H1 (cell line): ENCODE measurements at regions not wholly inside any gene's neighbourhood (a gene's known extent, or its start where the extent isn't known, plus 50 kb on each side); places are given as distances from the start of the nearest gene placed in this dataset.

Experiments used
- CTCF ChIA-PET: fragments of 300-600 bp; sonication (Branson Sonifier 250); formaldehyde crosslinking; loops from one replicate; lab custom pipeline; 2021; ENCODE audit not compliant: partially characterized antibody; lab: Charles Lee
- POLR2A ChIA-PET: fragments of 300-600 bp; sonication (Branson Sonifier 250); formaldehyde crosslinking; loops from one replicate; lab custom pipeline; 2021; ENCODE audit warnings: inconsistent platforms; ENCODE audit not compliant: partially characterized antibody; lab: Charles Lee
- DNase-seq, 2 experiments: peaks; one replicate each; pipeline versions ENCODE4 v3.0.0 to v3.0.0-alpha.2; 2010 to 2022; ENCODE audit warnings: low spot score in 2 of 2, low read depth in 1 of 2, mixed read lengths in 1 of 2
- FAIRE-seq: peaks from 2 replicates; lab custom pipeline; 2011; peaks lifted over from hg19 to GRCh38; lab: Jason Lieb, UNC
- H2AFZ ChIP-seq: 2 replicates; pipeline ENCODE4 v1.8.1; 2012; ENCODE audit warnings: low read length, inconsistent platforms
- H2AK5ac ChIP-seq: 2 replicates; pipeline ENCODE4 v1.6.1; 2013; ENCODE audit warnings: low read depth, low read length
- H2BK120ac ChIP-seq: replicated peaks from 2 replicates; pipeline ENCODE3; 2013; ENCODE audit warnings: low read depth, low read length, inconsistent platforms
- H2BK12ac ChIP-seq: 2 replicates; pipeline ENCODE4 v1.6.1; 2013; ENCODE audit warnings: low read depth, low read length
- H2BK15ac ChIP-seq: 2 replicates; pipeline ENCODE4 v1.6.1; 2013; ENCODE audit warnings: low read length
- H2BK20ac ChIP-seq: 2 replicates; pipeline ENCODE4 v1.6.1; 2013; ENCODE audit warnings: low read length
- H2BK5ac ChIP-seq: 2 replicates; pipeline ENCODE4 v1.6.1; 2013; ENCODE audit warnings: low read depth, low read length
- H3K14ac ChIP-seq: 2 replicates; pipeline ENCODE4 v1.6.1; 2013; ENCODE audit warnings: inconsistent platforms; ENCODE audit not compliant: insufficient read length
- H3K18ac ChIP-seq: 2 replicates; pipeline ENCODE4 v1.6.1; 2013; ENCODE audit warnings: low read length; ENCODE audit errors: extremely low read depth
- H3K23ac ChIP-seq: 2 replicates; pipeline ENCODE4 v1.6.1; 2013; ENCODE audit warnings: inconsistent platforms; ENCODE audit not compliant: insufficient read length
- H3K23me2 ChIP-seq: 2 replicates; pipeline ENCODE4 v1.6.1; 2013; ENCODE audit warnings: low read depth, low read length
- H3K27ac ChIP-seq: 2 replicates; pipeline ENCODE4 v1.6.1; 2011; ENCODE audit warnings: low read depth, low read length, inconsistent platforms
- H3K27me3 ChIP-seq, 4 experiments: replicated peaks in 1 of 4; 1 replicate in 1 of 4; 2 replicates in 3 of 4; pipeline versions ENCODE4 v1.6.1 to v1.8.1; 2011 to 2013; ENCODE audit warnings: low read length in 3 of 4, mild to moderate bottlenecking in 3 of 4, inconsistent platforms in 2 of 4, mixed read lengths in 2 of 4, moderate library complexity in 1 of 4; ENCODE audit not compliant: control insufficient read depth in 3 of 4, insufficient read depth in 3 of 4; ENCODE audit errors: extremely low read depth in 1 of 4
- H3K36me3 ChIP-seq, 4 experiments: 2 replicates each; pipeline versions ENCODE4 v1.6.1 to v1.8.1; 2011 to 2013; ENCODE audit warnings: mild to moderate bottlenecking in 4 of 4, low read length in 3 of 4, moderate library complexity in 2 of 4, control low read depth in 1 of 4, inconsistent platforms in 1 of 4; ENCODE audit not compliant: insufficient read depth in 4 of 4, control insufficient read depth in 2 of 4
- H3K4ac ChIP-seq: replicated peaks from 2 replicates; pipeline ENCODE3; 2013; ENCODE audit warnings: low read length, low read depth, mixed read lengths, inconsistent platforms; ENCODE audit not compliant: insufficient read length
- H3K4me1 ChIP-seq, 4 experiments: replicated peaks in 1 of 4; 1 replicate in 1 of 4; 2 replicates in 3 of 4; pipeline versions ENCODE4 v1.6.1 to v1.8.1; 2011 to 2013; ENCODE audit warnings: low read length in 3 of 4, inconsistent platforms in 2 of 4, mixed read lengths in 1 of 4; ENCODE audit not compliant: insufficient read depth in 4 of 4, control insufficient read depth in 3 of 4
- H3K4me2 ChIP-seq, 2 experiments: 2 replicates each; pipeline versions ENCODE4 v1.6.1 to v1.8.1; 2011 to 2013; ENCODE audit warnings: low read depth in 2 of 2, low read length in 2 of 2, control low read depth in 1 of 2, inconsistent platforms in 1 of 2, mild to moderate bottlenecking in 1 of 2; ENCODE audit not compliant: insufficient read depth in 1 of 2
- H3K4me3 ChIP-seq, 4 experiments: fragments of 200-600, 300-600 bp in 1 of 4; sonication (generic), shearing (Covaris generic), sonication (Bioruptor Twin) in 1 of 4; 2 replicates each; pipeline versions ENCODE4 v1.5.1 to v1.8.1; 2011 to 2016; ENCODE audit warnings: low read length in 4 of 4, low read depth in 3 of 4, control low read depth in 2 of 4, inconsistent platforms in 2 of 4, mild to moderate bottlenecking in 2 of 4, mixed read lengths in 1 of 4, moderate library complexity in 1 of 4; ENCODE audit not compliant: insufficient read depth in 2 of 4; ENCODE audit errors: extremely low read depth in 1 of 4
- H3K56ac ChIP-seq: replicated peaks from 2 replicates; pipeline ENCODE3; 2013; ENCODE audit warnings: low read depth, mild to moderate bottlenecking, mixed read lengths, low read length, inconsistent platforms; ENCODE audit not compliant: insufficient read length
- H3K79me1 ChIP-seq: 2 replicates; pipeline ENCODE4 v1.6.1; 2013; ENCODE audit warnings: low read depth, low read length, control low read depth
- H3K79me2 ChIP-seq, 2 experiments: 2 replicates each; pipeline versions ENCODE4 v1.6.1 to v1.8.1; 2012 to 2013; ENCODE audit warnings: low read length in 2 of 2, mild to moderate bottlenecking in 2 of 2, inconsistent platforms in 1 of 2; ENCODE audit not compliant: insufficient read depth in 2 of 2, control insufficient read depth in 1 of 2
- H3K9ac ChIP-seq, 4 experiments: replicated peaks in 1 of 4; 1 replicate in 1 of 4; 2 replicates in 3 of 4; pipeline versions ENCODE4 v1.6.1 to v1.8.1; 2011 to 2013; ENCODE audit warnings: low read depth in 3 of 4, low read length in 3 of 4, control low read depth in 2 of 4, mild to moderate bottlenecking in 2 of 4, moderate library complexity in 2 of 4, inconsistent platforms in 1 of 4; ENCODE audit errors: extremely low read depth in 1 of 4
- H3K9me3 ChIP-seq, 2 experiments: 2 replicates each; pipeline versions ENCODE4 v1.6.1 to v1.8.1; 2012 to 2013; ENCODE audit warnings: mild to moderate bottlenecking in 2 of 2, moderate library complexity in 2 of 2, control low read depth in 1 of 2, inconsistent platforms in 1 of 2, low read depth in 1 of 2, low read length in 1 of 2, mixed read lengths in 1 of 2; ENCODE audit not compliant: insufficient read depth in 2 of 2
- H4K20me1 ChIP-seq, 2 experiments: replicated peaks in 1 of 2; 2 replicates each; pipeline versions ENCODE3 to v1.8.1; 2011 to 2013; ENCODE audit warnings: inconsistent platforms in 2 of 2, low read length in 2 of 2, mild to moderate bottlenecking in 1 of 2; ENCODE audit not compliant: insufficient read depth in 2 of 2, control insufficient read depth in 1 of 2
- H4K5ac ChIP-seq: 2 replicates; pipeline ENCODE4 v1.6.1; 2013; ENCODE audit warnings: low read length, low read depth, mixed read lengths, inconsistent platforms; ENCODE audit not compliant: insufficient read length
- H4K8ac ChIP-seq: 2 replicates; pipeline ENCODE4 v1.8.0; 2013; ENCODE audit warnings: mild to moderate bottlenecking, moderate library complexity, low read length, inconsistent platforms; ENCODE audit not compliant: insufficient read depth; ENCODE audit errors: extremely low read depth
- H4K91ac ChIP-seq: replicated peaks from 2 replicates; pipeline ENCODE3; 2013; ENCODE audit warnings: low read length, mixed read lengths, inconsistent platforms; ENCODE audit not compliant: insufficient read length
- CEBPB ChIP-seq: IDR thresholded peaks from 2 replicates; pipeline ENCODE4 v1.6.1; 2012; ENCODE audit warnings: low read depth, low read length
- HDAC2 ChIP-seq, 2 experiments: fragments of 300-600 bp in 1 of 2; sonication (generic) in 1 of 2; IDR thresholded peaks; 2 replicates each; pipeline ENCODE4 v1.6.1; 2011 to 2012; ENCODE audit warnings: low read depth in 2 of 2, low read length in 2 of 2, mild to moderate bottlenecking in 2 of 2, moderate library complexity in 2 of 2, borderline replicate concordance in 1 of 2, inconsistent platforms in 1 of 2
- JUN ChIP-seq: IDR thresholded peaks from 2 replicates; pipeline ENCODE4 v1.6.1; 2011; ENCODE audit warnings: low read depth, mild to moderate bottlenecking, improper control_type of control experiment, low read length
- KDM1A ChIP-seq: fragments of 200-600, 300-600 bp; sonication (generic); IDR thresholded peaks from 2 replicates; pipeline ENCODE4 v1.7.1; 2016; ENCODE audit warnings: mild to moderate bottlenecking, low read length, borderline replicate concordance
- KDM4A ChIP-seq: IDR thresholded peaks from one replicate; pipeline ENCODE4 v1.7.1; 2012; ENCODE audit warnings: low read depth, mild to moderate bottlenecking, moderate library complexity, low read length, inconsistent platforms; ENCODE audit not compliant: severe bottlenecking
- KDM5A ChIP-seq: fragments of 200-600 bp; IDR thresholded peaks from 2 replicates; pipeline ENCODE4 v1.7.1; 2012; ENCODE audit warnings: mild to moderate bottlenecking, low read length, inconsistent platforms, mixed read lengths
- MAFK ChIP-seq: IDR thresholded peaks from 2 replicates; pipeline ENCODE4 v1.6.1; 2012; ENCODE audit warnings: low read depth, mild to moderate bottlenecking, improper control_type of control experiment, low read length
- RFX5 ChIP-seq: IDR thresholded peaks from 2 replicates; pipeline ENCODE4 v1.6.1; 2011; ENCODE audit warnings: low read depth, low read length, improper control_type of control experiment, borderline replicate concordance
- SIN3A ChIP-seq, 2 experiments: IDR thresholded peaks in 1 of 2; conservative IDR thresholded peaks in 1 of 2; 2 replicates each; pipeline ENCODE4 v1.6.1; 2011 to 2012; ENCODE audit warnings: low read length in 2 of 2, improper control_type of control experiment in 1 of 2, low read depth in 1 of 2, mild to moderate bottlenecking in 1 of 2
- SIRT6 ChIP-seq: IDR thresholded peaks from one replicate; pipeline ENCODE4 v1.7.1; 2012; ENCODE audit warnings: low read length, inconsistent platforms
- SIX5 ChIP-seq: IDR thresholded peaks from 2 replicates; pipeline ENCODE4 v1.6.1; 2011; ENCODE audit warnings: mild to moderate bottlenecking, low read depth, low read length
- TAF7 ChIP-seq: optimal IDR thresholded peaks from 2 replicates; pipeline ENCODE3; 2011; ENCODE audit warnings: low read depth, mild to moderate bottlenecking, inconsistent platforms, low read length, moderate library complexity, borderline replicate concordance
- TEAD4 ChIP-seq: IDR thresholded peaks from 2 replicates; pipeline ENCODE4 v1.6.1; 2012; ENCODE audit warnings: low read depth, low read length, inconsistent platforms, mixed read lengths
- WGBS, 2 experiments: shearing (Covaris generic) in 1 of 2; methylation state at CpG; one replicate each; pipeline versions ENCODE4 v1.1.6 to v1.1.7; 2013 to 2015; ENCODE audit warnings: low lambda C conversion rate in 2 of 2, mixed read lengths in 2 of 2, inconsistent platforms in 1 of 2, low coverage in 1 of 2, missing lambda C conversion rate in 1 of 2; ENCODE audit not compliant: insufficient replicate concordance in 2 of 2, insufficient coverage in 1 of 2, insufficient read length in 1 of 2; ENCODE audit errors: extremely low coverage in 1 of 2, missing lambda C conversion rate in 1 of 2; 5-methylcytosine and 5-hydroxymethylcytosine counted together
- TF ChIP-seq, protein P1 (sequence below): IDR thresholded peaks from 2 replicates; pipeline ENCODE4 v1.6.1; 2011; ENCODE audit warnings: low read depth, mild to moderate bottlenecking, low read length; ENCODE audit not compliant: insufficient read depth

DNA sequence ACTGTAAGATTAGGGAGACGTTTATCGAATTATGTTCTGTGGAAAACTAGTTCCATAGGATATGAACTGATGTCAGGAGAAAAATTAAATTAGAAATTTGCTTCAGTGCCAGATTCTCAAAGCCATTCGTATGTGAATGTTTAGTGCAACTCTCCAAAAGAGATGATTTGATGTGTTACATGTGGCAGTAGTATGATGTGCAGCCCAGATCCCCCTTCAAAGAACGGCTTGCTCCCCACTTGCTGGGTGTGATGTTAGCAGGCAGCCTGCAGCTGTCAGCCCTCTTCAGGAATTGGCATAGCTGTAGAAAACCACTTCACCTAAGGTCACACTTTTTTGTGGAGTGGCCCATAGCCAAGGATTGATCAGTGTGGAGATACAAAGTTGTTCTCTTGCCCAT lies 127.0 kb upstream of the CCDC54 start:
- ChIA-PET POLR2A (no interaction called here), CTCF (no interaction called here)
- Histone ChIP-seq H3K9ac (no peak overlapping the region), H4K91ac (no peak overlapping the region), H3K4me3 (no peak overlapping the region), H3K36me3 (no peaks in the 10 kb centered on the region), H3K4ac (no peak overlapping the region), H4K20me1 (no peaks in the 10 kb centered on the region), H3K79me2 (no peaks in the 10 kb centered on the region), H2BK12ac (no peak overlapping the region), H4K5ac (no peak overlapping the region), H4K8ac (no peak overlapping the region), H2BK20ac (no peak overlapping the region), H3K27ac (no peak overlapping the region), H3K14ac (no peak overlapping the region), H3K4me1 (no peaks in the 10 kb centered on the region), H2BK5ac (no peak overlapping the region), H3K79me1 (no peaks in the 10 kb centered on the region), H3K27me3 (no peaks in the 10 kb centered on the region), H3K4me2 (no peak overlapping the region), H3K23me2 (no peaks in the 10 kb centered on the region), H3K9me3 (no peaks in the 10 kb centered on the region), H3K23ac (no peak overlapping the region), H3K56ac (no peak overlapping the region), H2AK5ac (no peak overlapping the region), H2AFZ (no peak overlapping the region), H2BK15ac (no peak overlapping the region), H2BK120ac (no peak overlapping the region), H3K18ac (no peak overlapping the region)
- 95% methylated on average over 4 of the region's 4 CpGs; no CpG with 5 or more reads in 1 of the 2 experiments for WGBS, 2 experiments
- DNase-seq = no peak
- no peak for FAIRE-seq
- no peak for TF ChIP-seq SIX5
- TF ChIP-seq TAF7 = no peak
- TF ChIP-seq KDM5A = no peak
- TF ChIP-seq SIN3A (conservative IDR thresholded peaks at IDR 0.05 in 1 of 2, IDR thresholded peaks at IDR 0.05 in 1 of 2; ENCODE audit: low read depth in 1 of 2, low read length in 2 of 2) = no peak
- TF ChIP-seq, protein P1, sequence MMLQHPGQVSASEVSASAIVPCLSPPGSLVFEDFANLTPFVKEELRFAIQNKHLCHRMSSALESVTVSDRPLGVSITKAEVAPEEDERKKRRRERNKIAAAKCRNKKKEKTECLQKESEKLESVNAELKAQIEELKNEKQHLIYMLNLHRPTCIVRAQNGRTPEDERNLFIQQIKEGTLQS = no peak
- no peak for TF ChIP-seq MAFK
- no peak for TF ChIP-seq SIRT6
- TF ChIP-seq KDM1A = no peak
- no peak for TF ChIP-seq JUN
- no peak for TF ChIP-seq HDAC2 (IDR thresholded peaks at IDR 0.05; ENCODE audit: borderline replicate concordance in 1 of 2, low read depth in 2 of 2, low read length in 2 of 2)
- no peak for TF ChIP-seq TEAD4
- no peak for TF ChIP-seq KDM4A
- no peak for TF ChIP-seq CEBPB
- TF ChIP-seq RFX5 = no peak
